ENCODE measurements at regions not wholly inside any gene's neighbourhood (a gene's known extent, or its start where the extent isn't known, plus 50 kb on each side); places are given as distances from the start of the nearest gene placed in this dataset.

DNA sequence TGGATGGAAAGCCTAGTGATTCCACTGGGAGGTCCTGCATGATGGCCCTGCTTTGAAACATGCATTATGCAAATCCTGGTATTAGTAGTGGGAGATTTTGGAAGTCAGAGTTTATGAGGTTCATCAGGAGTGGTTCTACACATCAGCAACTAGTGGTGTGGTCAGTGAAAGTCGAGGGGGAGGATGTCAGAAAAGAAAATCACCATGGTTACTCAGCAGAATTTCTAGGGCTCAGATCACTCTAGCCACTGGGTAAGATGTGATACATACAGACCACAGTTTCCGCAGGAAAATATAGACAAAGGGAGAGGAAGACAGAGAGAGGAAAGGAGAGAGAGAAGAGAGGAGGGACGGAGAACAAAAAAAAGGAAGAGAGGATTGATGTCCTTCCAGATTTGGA is 2100.7 kb upstream of the PIK3C3 start:
- Histone ChIP-seq H3K36me3 (no peaks in the 10 kb centered on the region), H3K4me3 (no peak overlapping the region), H3K4me1 (no peaks in the 10 kb centered on the region), H3K9me3 (no peaks in the 10 kb centered on the region), H3K27ac (no peak overlapping the region), H3K27me3 (no peaks in the 10 kb centered on the region)
- TF ChIP-seq EP300 (IDR thresholded peaks at IDR 0.05; ENCODE audit: low read depth) (no peak), POLR2AphosphoS5 (IDR thresholded peaks at IDR 0.05) (no peak), POLR2A (IDR thresholded peaks at IDR 0.05) (no peak)
- TF ChIP-seq, protein P1, sequence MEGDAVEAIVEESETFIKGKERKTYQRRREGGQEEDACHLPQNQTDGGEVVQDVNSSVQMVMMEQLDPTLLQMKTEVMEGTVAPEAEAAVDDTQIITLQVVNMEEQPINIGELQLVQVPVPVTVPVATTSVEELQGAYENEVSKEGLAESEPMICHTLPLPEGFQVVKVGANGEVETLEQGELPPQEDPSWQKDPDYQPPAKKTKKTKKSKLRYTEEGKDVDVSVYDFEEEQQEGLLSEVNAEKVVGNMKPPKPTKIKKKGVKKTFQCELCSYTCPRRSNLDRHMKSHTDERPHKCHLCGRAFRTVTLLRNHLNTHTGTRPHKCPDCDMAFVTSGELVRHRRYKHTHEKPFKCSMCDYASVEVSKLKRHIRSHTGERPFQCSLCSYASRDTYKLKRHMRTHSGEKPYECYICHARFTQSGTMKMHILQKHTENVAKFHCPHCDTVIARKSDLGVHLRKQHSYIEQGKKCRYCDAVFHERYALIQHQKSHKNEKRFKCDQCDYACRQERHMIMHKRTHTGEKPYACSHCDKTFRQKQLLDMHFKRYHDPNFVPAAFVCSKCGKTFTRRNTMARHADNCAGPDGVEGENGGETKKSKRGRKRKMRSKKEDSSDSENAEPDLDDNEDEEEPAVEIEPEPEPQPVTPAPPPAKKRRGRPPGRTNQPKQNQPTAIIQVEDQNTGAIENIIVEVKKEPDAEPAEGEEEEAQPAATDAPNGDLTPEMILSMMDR (IDR thresholded peaks at IDR 0.05): no peak
- WGBS, 2 donors (ENCODE audit: low coverage in 1 of 2): 70 to 80% methylated on average over 2 to 3 of the region's 3 CpGs
- in situ Hi-C loops (cut with MboI; ENCODE audit: low pct_ligation_motif_present in 1 of 4, low pct_unique_long_range_greater_than_20kb in 1 of 4, low sequenced_read_pairs in 3 of 4): no loop called here
- intact Hi-C loops (cut with DNase I; ENCODE audit: low total_unique reads): no loop called here
- no peak for DNase-seq

DNA sequence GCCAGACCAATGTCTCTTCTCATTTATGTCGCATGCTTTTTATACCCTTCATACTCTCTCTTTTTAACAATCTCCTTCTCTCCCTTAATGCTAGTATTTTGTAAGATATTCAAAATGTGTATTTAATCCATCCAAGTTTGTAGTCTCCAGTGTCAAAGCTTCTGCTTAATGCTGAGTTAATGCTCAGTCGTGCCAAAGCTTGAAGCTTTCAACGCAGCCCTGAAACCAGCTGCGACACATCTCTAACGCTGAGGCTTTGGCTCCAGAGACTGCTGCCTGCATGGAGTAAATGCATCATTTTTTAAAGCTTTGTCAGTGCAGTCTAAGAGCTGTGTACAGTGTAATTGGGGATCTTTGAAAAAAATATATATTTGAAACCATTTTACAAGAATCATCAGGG is 2108.8 kb upstream of the PIK3C3 start:
- H3K36me3 ChIP-seq: no peaks in the 10 kb centered on the region
- DNase-seq: no peak
- WGBS, 2 donors (ENCODE audit: low coverage in 1 of 2): 67 to 83% methylated on average over 1 to 5 of the region's 5 CpGs
- peaks cover 0 to 4% (median 3%) of the 10 kb centered on the region in 4 donors for H3K4me1 ChIP-seq
- H3K27ac ChIP-seq: no peak overlapping the region
- no peaks in the 10 kb centered on the region for H3K9me3 ChIP-seq
- peaks cover 6% of the 10 kb centered on the region for H3K27me3 ChIP-seq
- in situ Hi-C loops (cut with MboI; ENCODE audit: low pct_ligation_motif_present in 1 of 4, low pct_unique_long_range_greater_than_20kb in 1 of 4, low sequenced_read_pairs in 3 of 4): no loop called here
- intact Hi-C loops (cut with DNase I; ENCODE audit: low total_unique reads): no loop called here
- TF ChIP-seq POLR2AphosphoS5 (IDR thresholded peaks at IDR 0.05): peak in 1 of 3 donors; percentile 36
- TF ChIP-seq EP300 (IDR thresholded peaks at IDR 0.05; ENCODE audit: low read depth): no peak
- TF ChIP-seq, protein P1 (IDR thresholded peaks at IDR 0.05): no peak
- no peak overlapping the region for H3K4me3 ChIP-seq

GRCh38 chr18:39845631-39846030 is 2109.4 kb upstream of the PIK3C3 start:
- in situ Hi-C loops (cut with MboI; ENCODE audit: low pct_ligation_motif_present in 1 of 4, low pct_unique_long_range_greater_than_20kb in 1 of 4, low sequenced_read_pairs in 3 of 4): no loop called here
- 74 to 77% methylated on average over 1 of the region's 1 CpG for WGBS, 2 donors (ENCODE audit: low coverage in 1 of 2)
- no peak for DNase-seq
- H3K4me1 ChIP-seq: peaks cover 0 to 10% (median 6%) of the 10 kb centered on the region in 4 donors
- intact Hi-C loops (cut with DNase I; ENCODE audit: low total_unique reads): no loop called here
- no peak for TF ChIP-seq POLR2A (IDR thresholded peaks at IDR 0.05)
- TF ChIP-seq POLR2AphosphoS5 (IDR thresholded peaks at IDR 0.05): no peak
- no peaks in the 10 kb centered on the region for H3K36me3 ChIP-seq
- H3K27ac ChIP-seq: no peak overlapping the region
- H3K9me3 ChIP-seq: no peaks in the 10 kb centered on the region
- H3K4me3 ChIP-seq: no peak overlapping the region
- peaks cover 12% of the 10 kb centered on the region for H3K27me3 ChIP-seq

DNA sequence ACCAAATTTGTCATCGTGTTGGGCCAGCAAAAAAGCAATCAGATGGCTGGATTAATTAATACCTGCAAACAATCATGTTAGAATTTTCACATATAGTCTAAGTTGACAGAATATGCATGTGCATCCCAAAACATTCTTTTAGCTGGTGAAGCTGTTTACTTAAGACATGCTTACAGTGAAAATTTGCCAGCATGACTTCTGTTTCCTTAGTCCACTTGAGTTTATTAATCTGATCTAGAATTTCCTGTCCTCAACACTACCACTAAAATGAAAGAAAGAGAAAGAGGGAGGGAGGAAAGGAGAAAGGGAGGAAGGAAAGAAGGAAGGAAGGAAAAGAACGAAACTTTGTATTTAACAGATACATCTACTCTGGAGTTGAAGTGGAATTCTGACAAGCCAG is 2109.9 kb upstream of the PIK3C3 start:
- Histone ChIP-seq H3K36me3 (no peaks in the 10 kb centered on the region), H3K4me1 (peaks cover 0 to 10% (median 6%) of the 10 kb centered on the region in 4 donors), H3K9me3 (no peaks in the 10 kb centered on the region), H3K4me3 (no peak overlapping the region), H3K27me3 (peaks cover 15% of the 10 kb centered on the region), H3K27ac (no peak overlapping the region)
- in situ Hi-C loops (cut with MboI; ENCODE audit: low pct_ligation_motif_present in 1 of 4, low pct_unique_long_range_greater_than_20kb in 1 of 4, low sequenced_read_pairs in 3 of 4) (no loop called here), intact Hi-C loops (cut with DNase I; ENCODE audit: low total_unique reads) (no loop called here)
- WGBS, 2 donors (ENCODE audit: low coverage in 1 of 2): 49 to 51% methylated on average over 2 of the region's 2 CpGs
- TF ChIP-seq, protein P1 (IDR thresholded peaks at IDR 0.05): no peak
- TF ChIP-seq POLR2AphosphoS5 (IDR thresholded peaks at IDR 0.05): no peak
- TF ChIP-seq POLR2A (IDR thresholded peaks at IDR 0.05): no peak
- no peak for TF ChIP-seq EP300 (IDR thresholded peaks at IDR 0.05; ENCODE audit: low read depth)
- DNase-seq: no peak

DNA sequence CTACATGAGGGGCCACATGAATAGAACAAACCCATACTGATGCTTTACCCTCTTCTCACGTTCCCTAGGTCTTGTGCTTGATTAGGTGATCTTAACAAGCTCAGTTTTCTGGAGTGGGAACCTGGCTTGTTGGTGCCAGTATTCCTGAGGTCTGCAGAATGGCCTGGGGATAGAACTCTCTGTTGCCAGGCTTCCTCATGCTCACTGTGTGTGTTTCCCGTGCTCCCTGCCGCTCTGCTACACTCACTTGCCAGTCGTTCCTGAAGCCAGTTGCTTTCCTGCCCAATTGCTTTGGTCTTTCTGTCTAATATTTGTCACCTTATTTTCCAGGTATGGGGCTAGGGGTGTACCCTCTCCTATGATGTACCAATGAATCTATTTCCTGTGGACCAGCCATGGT is 2111.5 kb upstream of the PIK3C3 start:
- Histone ChIP-seq H3K4me3 (no peak overlapping the region), H3K9me3 (no peaks in the 10 kb centered on the region), H3K4me1 (peaks cover 0 to 10% (median 6%) of the 10 kb centered on the region in 4 donors), H3K27ac (no peak overlapping the region), H3K27me3 (peaks cover 15% of the 10 kb centered on the region), H3K36me3 (no peaks in the 10 kb centered on the region)
- in situ Hi-C loops (cut with MboI; ENCODE audit: low pct_ligation_motif_present in 1 of 4, low pct_unique_long_range_greater_than_20kb in 1 of 4, low sequenced_read_pairs in 3 of 4) (no loop called here), intact Hi-C loops (cut with DNase I; ENCODE audit: low total_unique reads) (no loop called here)
- DNase-seq: no peak
- TF ChIP-seq POLR2AphosphoS5 (IDR thresholded peaks at IDR 0.05) (no peak), EP300 (IDR thresholded peaks at IDR 0.05; ENCODE audit: low read depth) (no peak), POLR2A (IDR thresholded peaks at IDR 0.05) (no peak)
- TF ChIP-seq, protein P1 (IDR thresholded peaks at IDR 0.05): no peak
- WGBS, 2 donors (ENCODE audit: low coverage in 1 of 2): 82 to 86% methylated on average over 3 to 4 of the region's 4 CpGs
